HG03045 (cell line): ENCODE measurements at regions not wholly inside any gene's neighbourhood (a gene's known extent, or its start where the extent isn't known, plus 50 kb on each side); places are given as distances from the start of the nearest gene placed in this dataset.

Experiments used
- ATAC-seq: cut with Tn5 transposase; IDR thresholded peaks from one replicate; pipeline ENCODE4 v1.9.1; 2021; ENCODE audit warnings: mild to moderate bottlenecking, moderate library complexity; ENCODE audit not compliant: unreplicated experiment

- ATAC-seq = no peak
Observed at GRCh38 chr6:167731731-167732422, 94.8 kb upstream of the AFDN start.

GRCh38 chr6:167733740-167734661 is 92.7 kb upstream of the AFDN start:
- ATAC-seq = no peak

- ATAC-seq = no peak
Observed at GRCh38 chr6:167734662-167735083, 92.0 kb upstream of the AFDN start.

- no peak for ATAC-seq
Observed at GRCh38 chr6:167735084-167735950, 91.4 kb upstream of the AFDN start.

GRCh38 chr6:167735951-167736288 is 90.8 kb upstream of the AFDN start:
- ATAC-seq = no peak

GRCh38 chr6:167736486-167737204 is 90.1 kb upstream of the AFDN start:
- no peak for ATAC-seq

- no peak for ATAC-seq
Observed at GRCh38 chr6:167737205-167737830, 89.4 kb upstream of the AFDN start.

GRCh38 chr6:167738386-167738785 is 88.3 kb upstream of the AFDN start:
- ATAC-seq = no peak

GRCh38 chr6:167739721-167740475 is 86.8 kb upstream of the AFDN start:
- ATAC-seq = no peak

- ATAC-seq = no peak
Observed at GRCh38 chr6:167742719-167743303, 83.9 kb upstream of the AFDN start.

GRCh38 chr6:167744681-167745669 is 81.7 kb upstream of the AFDN start:
- no peak for ATAC-seq

GRCh38 chr6:167745670-167746389 is 80.9 kb upstream of the AFDN start:
- no peak for ATAC-seq

- ATAC-seq = no peak
Observed at GRCh38 chr6:167746390-167746907, 80.3 kb upstream of the AFDN start.

GRCh38 chr6:167746975-167747374 is 79.7 kb upstream of the AFDN start:
- ATAC-seq = no peak

GRCh38 chr6:167747645-167748044 is 79.1 kb upstream of the AFDN start:
- ATAC-seq = no peak

- ATAC-seq = no peak
Observed at GRCh38 chr6:167748046-167748445, 78.7 kb upstream of the AFDN start.
